K562 (cell line): ENCODE measurements at regions not wholly inside any gene's neighbourhood (a gene's known extent, or its start where the extent isn't known, plus 50 kb on each side); places are given as distances from the start of the nearest gene placed in this dataset.

Experiments used
- ATAC-seq: fragments of 200-7000 bp; cut with Tn5 transposase; 3 replicates; pipeline ENCODE4 v1.9.1; 2020; ENCODE audit warnings: moderate library complexity
- BruUV-seq: library from RNA; stranded (reverse); fragments of 400-500 nt; replicated peaks from 2 replicates; lab custom pipeline; 2021; lab: Mats Ljungman, UMichigan
- CTCF ChIA-PET: fragments of 300-600 bp; formaldehyde crosslinking; extraction: SDS; loops from one replicate; lab custom pipeline; 2021; ENCODE audit warnings: low intra/inter-chr PET ratio; lab: Yijun Ruan, JAX
- POLR2A ChIA-PET: fragments of 300-600, 350-650 bp; sonication (Branson Sonifier 250); formaldehyde crosslinking; extraction: SDS; loops from one replicate; lab custom pipeline; 2021; ENCODE audit warnings: antibody characterized with exemption, inconsistent platforms; lab: Yijun Ruan, JAX
- DNase-seq, 4 experiments: peaks; one replicate each; pipeline versions ENCODE4 v3.0.0 to v3.0.0-alpha.2; 2011 to 2018; ENCODE audit warnings: low spot score in 3 of 4, mixed read lengths in 3 of 4; ENCODE audit errors: extremely low read depth in 1 of 4
- FAIRE-seq: peaks from 2 replicates; lab custom pipeline; 2011; peaks lifted over from hg19 to GRCh38; lab: Jason Lieb, UNC
- H2AFZ ChIP-seq: 2 replicates; pipeline ENCODE4 v1.6.0; 2011; ENCODE audit warnings: low read depth, low read length, control low read depth, inconsistent platforms
- H3K27ac ChIP-seq: fragments of 200-600 bp; 3 replicates; pipeline ENCODE4 v1.8.0; 2011; ENCODE audit warnings: low read depth, mild to moderate bottlenecking, control low read depth, inconsistent platforms, low read length, moderate library complexity, mixed read lengths; ENCODE audit errors: extremely low read depth
- H3K27me3 ChIP-seq, 2 experiments: fragments of 300-600 bp in 1 of 2; 2 replicates in 1 of 2; 3 replicates in 1 of 2; pipeline versions ENCODE4 v1.6.0 to v1.8.0; 2011; ENCODE audit warnings: inconsistent platforms in 2 of 2, low read length in 2 of 2, mild to moderate bottlenecking in 1 of 2, mixed read lengths in 1 of 2, moderate library complexity in 1 of 2; ENCODE audit not compliant: control insufficient read depth in 2 of 2, insufficient read depth in 2 of 2
- H3K36me3 ChIP-seq: fragments of 300-600 bp; 3 replicates; pipeline ENCODE4 v1.8.0; 2011; ENCODE audit warnings: mild to moderate bottlenecking, low read length, inconsistent platforms; ENCODE audit not compliant: control insufficient read depth, insufficient read depth
- H3K4me1 ChIP-seq, 2 experiments: fragments of 200-600 bp in 1 of 2; replicated peaks in 1 of 2; 2 replicates in 1 of 2; 3 replicates in 1 of 2; pipeline versions ENCODE4 v1.5.1 to v1.8.0; 2011; ENCODE audit warnings: inconsistent platforms in 2 of 2, low read length in 2 of 2, mild to moderate bottlenecking in 1 of 2, mixed read lengths in 1 of 2, moderate library complexity in 1 of 2; ENCODE audit not compliant: control insufficient read depth in 2 of 2, insufficient read depth in 2 of 2
- H3K4me2 ChIP-seq: 2 replicates; pipeline ENCODE4 v1.6.1; 2011; ENCODE audit warnings: low read length, control low read depth, inconsistent platforms, mixed read lengths; ENCODE audit not compliant: insufficient read depth
- H3K4me3 ChIP-seq: fragments of 200-600 bp; sonication (generic), shearing (Covaris generic); 2 replicates; pipeline ENCODE4 v1.5.1; 2016; ENCODE audit warnings: control low read depth, inconsistent platforms
- H3K79me2 ChIP-seq: fragments of 200-600 bp; 3 replicates; pipeline ENCODE4 v1.8.0; 2011; ENCODE audit warnings: low read length, inconsistent platforms; ENCODE audit not compliant: control insufficient read depth, insufficient read depth
- H3K9ac ChIP-seq, 2 experiments: 2 replicates each; pipeline versions ENCODE4 v1.6.0 to v1.6.1; 2011; ENCODE audit warnings: low read depth in 2 of 2, low read length in 2 of 2, control low read depth in 1 of 2, inconsistent platforms in 1 of 2, mild to moderate bottlenecking in 1 of 2, mixed read lengths in 1 of 2; ENCODE audit not compliant: insufficient read depth in 1 of 2
- H3K9me1 ChIP-seq: one replicate; pipeline ENCODE4 v1.6.0; 2011; ENCODE audit warnings: inconsistent platforms, mild to moderate bottlenecking, low read length, moderate library complexity; ENCODE audit not compliant: control insufficient read depth, insufficient read depth
- H3K9me3 ChIP-seq: replicated peaks from 2 replicates; pipeline ENCODE4 v1.5.1; 2011; ENCODE audit warnings: low read depth, low read length, inconsistent platforms; ENCODE audit not compliant: control insufficient read depth, insufficient read depth
- H4K20me1 ChIP-seq: replicated peaks from 2 replicates; pipeline ENCODE4 v1.6.1; 2011; ENCODE audit warnings: low read length, inconsistent platforms, mixed read lengths; ENCODE audit not compliant: control insufficient read depth, insufficient read depth
- BACH1 ChIP-seq: fragments of 200-800 bp; sonication (Bioruptor generic); IDR thresholded peaks from 2 replicates; pipeline ENCODE4 v1.6.1; 2016; ENCODE audit warnings: missing genetic modification characterization, missing compliant biosample characterization
- C11orf30 ChIP-seq: fragments of 450-650 bp; IDR thresholded peaks from 2 replicates; pipeline ENCODE4 v1.6.1; 2016; ENCODE audit warnings: low read depth, mild to moderate bottlenecking
- CHD4 ChIP-seq: fragments of 200-600 bp; sonication (generic); IDR thresholded peaks from 3 replicates; pipeline ENCODE4 v1.6.1; 2012; ENCODE audit warnings: low read depth, mild to moderate bottlenecking, mixed read lengths, low read length, inconsistent platforms; ENCODE audit not compliant: insufficient read depth, insufficient replicate concordance, poor library complexity, severe bottlenecking
- FOXJ3 ChIP-seq: sonication (generic); formaldehyde crosslinking; IDR thresholded peaks from 2 replicates; pipeline ENCODE4 v1.4.0; 2020; ENCODE audit warnings: mild to moderate bottlenecking, missing genetic modification reagents
- POLR3G ChIP-seq: IDR thresholded peaks from 2 replicates; pipeline ENCODE4 v1.6.1; 2011; ENCODE audit not compliant: insufficient read length, insufficient replicate concordance; ENCODE audit errors: extremely low read depth
- RBM34 ChIP-seq: fragments of 200-400 bp; formaldehyde crosslinking; IDR thresholded peaks from 2 replicates; pipeline ENCODE4 v1.6.1; 2018; ENCODE audit warnings: low read length, borderline replicate concordance; ENCODE audit not compliant: insufficient read depth
- SRF ChIP-seq, 2 experiments: fragments of 250-450, 450-650 bp in 1 of 2; sonication (Bioruptor Pico) in 1 of 2; sonication (generic) in 1 of 2; formaldehyde crosslinking; IDR thresholded peaks; 2 replicates each; pipeline versions ENCODE4 v1.5.0 to v1.5.1; 2020 to 2022; ENCODE audit warnings: mild to moderate bottlenecking in 1 of 2, missing genetic modification reagents in 1 of 2
- ZNF24 ChIP-seq: fragments of 450-650 bp; IDR thresholded peaks from 2 replicates; pipeline ENCODE4 v1.6.1; 2016
- ZNF436 ChIP-seq: fragments of 250-450, 450-650 bp; sonication (Bioruptor Pico); formaldehyde crosslinking; IDR thresholded peaks from 2 replicates; pipeline ENCODE4 v1.7.0; 2020; ENCODE audit warnings: mild to moderate bottlenecking
- ZNF778 ChIP-seq: fragments of 450-650 bp; formaldehyde crosslinking; IDR thresholded peaks from 2 replicates; pipeline ENCODE4 v1.4.0; 2020; ENCODE audit warnings: mild to moderate bottlenecking, moderate library complexity
- in situ Hi-C: fragments of 300-500 bp; cut with MboI; formaldehyde crosslinking; loops from 4 replicates; pipeline ENCODE4 v1.15.0; 2018; ENCODE audit warnings: inconsistent platforms, mixed read lengths
- intact Hi-C: fragments of 100-400 bp; cut with micrococcal nuclease; formaldehyde crosslinking; loops from 2 replicates; pipeline ENCODE4 v1.14.2; 2022
- TF ChIP-seq, protein P1 (sequence below): conservative IDR thresholded peaks from 2 replicates; pipeline ENCODE4 v1.6.1; 2011; ENCODE audit warnings: low read depth, mild to moderate bottlenecking, low read length; ENCODE audit not compliant: control insufficient read depth
- TF ChIP-seq, protein P2 (sequence below): fragments of 250-450 bp; sonication (Bioruptor Pico); IDR thresholded peaks from 2 replicates; pipeline ENCODE4 v1.5.0; 2021; ENCODE audit warnings: mild to moderate bottlenecking, borderline replicate concordance
- TF ChIP-seq, protein P3 (sequence below), 2 experiments: fragments of 450-650 bp in 1 of 2; sonication (generic) in 1 of 2; formaldehyde crosslinking; conservative IDR thresholded peaks; 2 replicates each; pipeline versions ENCODE4 v1.4.0 to v1.8.1; 2020 to 2022; ENCODE audit warnings: mild to moderate bottlenecking in 1 of 2, missing genetic modification reagents in 1 of 2

DNA sequence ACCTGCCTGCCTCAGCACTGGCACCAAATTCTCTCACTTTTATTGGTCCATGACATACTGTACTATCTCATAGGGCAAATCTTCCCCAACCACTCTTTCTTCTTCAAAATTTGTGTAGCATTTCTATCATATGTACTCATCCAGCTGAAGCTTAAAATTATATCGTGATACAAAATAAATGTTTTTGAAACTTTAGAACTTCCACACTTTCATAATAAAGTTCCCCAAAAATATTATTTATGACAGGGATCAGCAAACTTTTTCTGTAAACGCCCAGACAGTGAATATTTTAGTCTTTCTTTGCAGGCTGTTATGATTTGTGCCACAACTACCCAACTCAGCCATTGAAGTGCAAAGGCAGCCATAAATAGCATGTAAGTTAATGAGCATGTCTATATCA, 76.2 kb upstream of the POU3F3 start (continued):
- TF ChIP-seq, protein P1, sequence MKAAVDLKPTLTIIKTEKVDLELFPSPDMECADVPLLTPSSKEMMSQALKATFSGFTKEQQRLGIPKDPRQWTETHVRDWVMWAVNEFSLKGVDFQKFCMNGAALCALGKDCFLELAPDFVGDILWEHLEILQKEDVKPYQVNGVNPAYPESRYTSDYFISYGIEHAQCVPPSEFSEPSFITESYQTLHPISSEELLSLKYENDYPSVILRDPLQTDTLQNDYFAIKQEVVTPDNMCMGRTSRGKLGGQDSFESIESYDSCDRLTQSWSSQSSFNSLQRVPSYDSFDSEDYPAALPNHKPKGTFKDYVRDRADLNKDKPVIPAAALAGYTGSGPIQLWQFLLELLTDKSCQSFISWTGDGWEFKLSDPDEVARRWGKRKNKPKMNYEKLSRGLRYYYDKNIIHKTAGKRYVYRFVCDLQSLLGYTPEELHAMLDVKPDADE: no peak
- TF ChIP-seq SRF (CRISPR knock-in tag; IDR thresholded peaks at IDR 0.05): no peak
- TF ChIP-seq, protein P2, sequence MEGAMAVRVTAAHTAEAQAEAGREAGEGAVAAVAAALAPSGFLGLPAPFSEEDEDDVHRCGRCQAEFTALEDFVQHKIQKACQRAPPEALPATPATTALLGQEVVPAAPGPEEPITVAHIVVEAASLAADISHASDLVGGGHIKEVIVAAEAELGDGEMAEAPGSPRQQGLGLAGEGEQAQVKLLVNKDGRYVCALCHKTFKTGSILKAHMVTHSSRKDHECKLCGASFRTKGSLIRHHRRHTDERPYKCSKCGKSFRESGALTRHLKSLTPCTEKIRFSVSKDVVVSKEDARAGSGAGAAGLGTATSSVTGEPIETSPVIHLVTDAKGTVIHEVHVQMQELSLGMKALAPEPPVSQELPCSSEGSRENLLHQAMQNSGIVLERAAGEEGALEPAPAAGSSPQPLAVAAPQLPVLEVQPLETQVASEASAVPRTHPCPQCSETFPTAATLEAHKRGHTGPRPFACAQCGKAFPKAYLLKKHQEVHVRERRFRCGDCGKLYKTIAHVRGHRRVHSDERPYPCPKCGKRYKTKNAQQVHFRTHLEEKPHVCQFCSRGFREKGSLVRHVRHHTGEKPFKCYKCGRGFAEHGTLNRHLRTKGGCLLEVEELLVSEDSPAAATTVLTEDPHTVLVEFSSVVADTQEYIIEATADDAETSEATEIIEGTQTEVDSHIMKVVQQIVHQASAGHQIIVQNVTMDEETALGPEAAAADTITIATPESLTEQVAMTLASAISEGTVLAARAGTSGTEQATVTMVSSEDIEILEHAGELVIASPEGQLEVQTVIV (CRISPR knock-in tag): no peak
- TF ChIP-seq ZNF436 (CRISPR knock-in tag): no peak
- TF ChIP-seq, all 486 proteins: peak for 0

DNA sequence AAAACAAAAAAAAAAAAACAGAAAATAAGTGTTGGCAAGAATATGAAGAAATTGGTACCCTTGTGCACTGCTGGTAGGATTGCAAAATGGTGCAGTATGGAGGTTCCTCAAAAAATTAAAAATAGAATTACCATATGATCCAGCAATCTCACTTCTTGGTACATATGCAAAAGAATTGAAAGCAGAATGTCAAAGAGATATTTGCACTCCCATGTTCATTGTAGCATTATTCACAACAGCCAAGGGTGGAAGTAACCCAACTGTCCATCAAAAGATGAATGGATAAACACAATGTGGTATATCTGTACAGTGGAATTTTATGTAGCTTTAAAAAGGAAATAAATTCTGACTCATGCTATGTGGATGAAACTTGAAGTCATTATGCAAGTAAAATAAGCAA, 72.8 kb upstream of the POU3F3 start:
- ChIA-PET CTCF (no interaction called here), POLR2A (no interaction called here)
- no peaks in the 10 kb centered on the region for H3K9me1 ChIP-seq
- no peaks in the 10 kb centered on the region for H3K36me3 ChIP-seq
- ATAC-seq (no peak), DNase-seq (no peak), FAIRE-seq (no peak)
- H3K9me3 ChIP-seq: no peaks in the 10 kb centered on the region
- no peak overlapping the region for H2AFZ ChIP-seq
- in situ Hi-C loops: no loop called here
- no peak overlapping the region for H3K27ac ChIP-seq
- BruUV-seq: no TSS peak
- no peaks in the 10 kb centered on the region for H3K79me2 ChIP-seq
- intact Hi-C loops: no loop called here
- no peaks in the 10 kb centered on the region for H3K4me1 ChIP-seq
- 0 out of 5 replicates have a peak, but pooled peaks cover 0 to 5% of the 10 kb centered on the region in 2 experiments for H3K27me3 ChIP-seq
- no peak for TF ChIP-seq RBM34
- TF ChIP-seq, protein P3, sequence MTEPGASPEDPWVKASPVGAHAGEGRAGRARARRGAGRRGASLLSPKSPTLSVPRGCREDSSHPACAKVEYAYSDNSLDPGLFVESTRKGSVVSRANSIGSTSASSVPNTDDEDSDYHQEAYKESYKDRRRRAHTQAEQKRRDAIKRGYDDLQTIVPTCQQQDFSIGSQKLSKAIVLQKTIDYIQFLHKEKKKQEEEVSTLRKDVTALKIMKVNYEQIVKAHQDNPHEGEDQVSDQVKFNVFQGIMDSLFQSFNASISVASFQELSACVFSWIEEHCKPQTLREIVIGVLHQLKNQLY (CRISPR knock-in tag; conservative IDR thresholded peaks at IDR 0.05): no peak
- no peak for TF ChIP-seq BACH1 (tag)
- no peak for TF ChIP-seq FOXJ3 (CRISPR knock-in tag)
- no peak for TF ChIP-seq ZNF778 (CRISPR knock-in tag)
- TF ChIP-seq CHD4: no peak
- no peak for TF ChIP-seq ZNF24
- TF ChIP-seq POLR3G: no peak
- no peak for TF ChIP-seq C11orf30
- H4K20me1 ChIP-seq: no peaks in the 10 kb centered on the region
- no peak overlapping the region for H3K4me2 ChIP-seq
- no peak overlapping the region for H3K4me3 ChIP-seq
- no peak overlapping the region for H3K9ac ChIP-seq
